ENCODE measurements at regions not wholly inside any gene's neighbourhood (a gene's known extent, or its start where the extent isn't known, plus 50 kb on each side); places are given as distances from the start of the nearest gene placed in this dataset.

DNA sequence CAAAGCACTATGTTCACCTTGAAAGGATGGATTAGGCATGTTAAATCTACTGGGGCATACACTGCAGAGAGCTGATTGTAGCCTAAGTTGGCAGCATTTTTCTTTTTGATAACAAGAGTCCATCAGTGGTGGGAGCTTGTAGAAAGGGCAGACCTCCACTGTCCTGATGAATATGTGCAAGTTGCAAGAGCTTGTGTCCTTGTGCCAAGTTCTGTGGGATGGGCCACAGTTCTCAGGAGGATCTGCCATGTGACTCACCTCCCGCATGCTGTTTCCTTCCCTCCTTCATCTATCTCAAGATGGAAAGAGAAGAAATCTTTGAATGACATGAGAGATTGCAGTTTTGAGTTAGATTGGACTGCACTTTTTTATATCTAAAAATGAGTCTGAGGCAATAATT lies 58.3 kb upstream of the GGTLC1 start:
- TF ChIP-seq CTCF (IDR thresholded peaks at IDR 0.05; ENCODE audit: insufficient read depth, low read depth, low read length) (no peak), EZH2 (IDR thresholded peaks at IDR 0.05; ENCODE audit: insufficient read depth, low read length) (no peak)
- Histone ChIP-seq H3K4me1 (ENCODE audit: insufficient read depth, low read length) (no peaks in the 10 kb centered on the region), H4K20me1 (ENCODE audit: insufficient read depth, low read length) (no peaks in the 10 kb centered on the region), H3K4me3 (ENCODE audit: insufficient read depth, low read depth, low read length) (no peak overlapping the region), H3K4me2 (ENCODE audit: low read length) (no peak overlapping the region), H3K27ac (ENCODE audit: low read depth, low read length) (no peak overlapping the region), H3K36me3 (ENCODE audit: insufficient read depth, low read length) (no peaks in the 10 kb centered on the region), H3K27me3 (ENCODE audit: insufficient read depth, low read length) (no peaks in the 10 kb centered on the region), H3K9ac (ENCODE audit: low read length) (no peak overlapping the region), H3K9me3 (ENCODE audit: insufficient read depth, low read depth, low read length) (no peaks in the 10 kb centered on the region), H3K79me2 (ENCODE audit: insufficient read depth, low read length) (no peaks in the 10 kb centered on the region), H2AFZ (ENCODE audit: low read depth, low read length) (no peak overlapping the region)
- peaks cover under 1% of the 10 kb centered on the region for H3K27me3 Mint-ChIP-seq (ENCODE audit: low read depth, unreplicated experiment)
- H3K4me3 Mint-ChIP-seq (ENCODE audit: unreplicated experiment), result no peak overlapping the region
- H3K36me3 Mint-ChIP-seq (ENCODE audit: low read depth, unreplicated experiment), result no peaks in the 10 kb centered on the region
- FAIRE-seq (no peak), DNase-seq (ENCODE audit: low read depth) (no peak)
- peaks cover 4% of the 10 kb centered on the region for H3K4me1 Mint-ChIP-seq (ENCODE audit: low read depth, unreplicated experiment)
- H3K9me3 Mint-ChIP-seq (ENCODE audit: unreplicated experiment), result no peaks in the 10 kb centered on the region
- no peak overlapping the region for H3K27ac Mint-ChIP-seq (ENCODE audit: unreplicated experiment)

- Histone ChIP-seq H3K36me3 (ENCODE audit: insufficient read depth, low read length) (no peaks in the 10 kb centered on the region), H3K4me2 (ENCODE audit: low read length) (no peak overlapping the region), H3K27me3 (ENCODE audit: insufficient read depth, low read length) (no peaks in the 10 kb centered on the region), H3K9ac (ENCODE audit: low read length) (no peak overlapping the region), H3K4me3 (ENCODE audit: insufficient read depth, low read depth, low read length) (no peak overlapping the region), H2AFZ (ENCODE audit: low read depth, low read length) (no peak overlapping the region), H3K9me3 (ENCODE audit: insufficient read depth, low read depth, low read length) (no peaks in the 10 kb centered on the region), H3K27ac (ENCODE audit: low read depth, low read length) (no peak overlapping the region), H3K79me2 (ENCODE audit: insufficient read depth, low read length) (no peaks in the 10 kb centered on the region), H3K4me1 (ENCODE audit: insufficient read depth, low read length) (no peaks in the 10 kb centered on the region), H4K20me1 (ENCODE audit: insufficient read depth, low read length) (no peaks in the 10 kb centered on the region)
- FAIRE-seq, result no peak
- TF ChIP-seq CTCF (IDR thresholded peaks at IDR 0.05; ENCODE audit: insufficient read depth, low read depth, low read length) (no peak), EZH2 (IDR thresholded peaks at IDR 0.05; ENCODE audit: insufficient read depth, low read length) (no peak)
- no peak overlapping the region for H3K4me3 Mint-ChIP-seq (ENCODE audit: unreplicated experiment)
- peaks cover 4% of the 10 kb centered on the region for H3K4me1 Mint-ChIP-seq (ENCODE audit: low read depth, unreplicated experiment)
- H3K9me3 Mint-ChIP-seq (ENCODE audit: unreplicated experiment), result no peaks in the 10 kb centered on the region
- DNase-seq (ENCODE audit: low read depth), result no peak
- no peak overlapping the region for H3K27ac Mint-ChIP-seq (ENCODE audit: unreplicated experiment)
- no peaks in the 10 kb centered on the region for H3K36me3 Mint-ChIP-seq (ENCODE audit: low read depth, unreplicated experiment)
- no peaks in the 10 kb centered on the region for H3K27me3 Mint-ChIP-seq (ENCODE audit: low read depth, unreplicated experiment)
Measured at GRCh38 chr20:24045621-24046318, 57.2 kb upstream of the GGTLC1 start.

DNA sequence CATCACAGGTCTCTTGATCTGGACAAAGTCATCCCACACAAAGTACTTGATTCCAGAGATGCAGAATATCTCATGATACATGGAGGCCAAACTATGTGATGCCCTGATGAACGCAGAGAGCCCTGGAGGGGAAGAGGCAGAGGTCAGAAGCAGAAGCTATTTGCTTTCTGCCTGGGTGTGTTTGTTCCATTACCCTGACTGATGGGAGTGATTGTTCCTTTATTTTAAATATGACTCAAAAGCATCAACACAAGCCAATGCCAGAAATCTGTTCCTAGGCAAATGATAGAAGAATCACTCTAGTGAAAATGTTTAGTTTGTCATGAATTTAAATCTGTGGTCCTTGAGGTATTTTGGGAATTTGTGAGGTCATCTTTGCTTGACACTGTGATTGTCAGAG lies 54.7 kb upstream of the GGTLC1 start:
- Mint-ChIP-seq H3K9me3 (ENCODE audit: unreplicated experiment) (no peaks in the 10 kb centered on the region), H3K4me3 (ENCODE audit: unreplicated experiment) (no peak overlapping the region), H3K36me3 (ENCODE audit: low read depth, unreplicated experiment) (no peaks in the 10 kb centered on the region), H3K27ac (ENCODE audit: unreplicated experiment) (no peak overlapping the region), H3K27me3 (ENCODE audit: low read depth, unreplicated experiment) (peaks cover 4% of the 10 kb centered on the region), H3K4me1 (ENCODE audit: low read depth, unreplicated experiment) (peaks cover 4% of the 10 kb centered on the region)
- Histone ChIP-seq H3K27ac (ENCODE audit: low read depth, low read length) (no peak overlapping the region), H3K36me3 (ENCODE audit: insufficient read depth, low read length) (no peaks in the 10 kb centered on the region), H3K9me3 (ENCODE audit: insufficient read depth, low read depth, low read length) (no peaks in the 10 kb centered on the region), H4K20me1 (ENCODE audit: insufficient read depth, low read length) (no peaks in the 10 kb centered on the region), H2AFZ (ENCODE audit: low read depth, low read length) (no peak overlapping the region), H3K9ac (ENCODE audit: low read length) (no peak overlapping the region), H3K4me1 (ENCODE audit: insufficient read depth, low read length) (no peaks in the 10 kb centered on the region), H3K4me3 (ENCODE audit: insufficient read depth, low read depth, low read length) (no peak overlapping the region), H3K79me2 (ENCODE audit: insufficient read depth, low read length) (no peaks in the 10 kb centered on the region), H3K4me2 (ENCODE audit: low read length) (no peak overlapping the region), H3K27me3 (ENCODE audit: insufficient read depth, low read length) (no peaks in the 10 kb centered on the region)
- FAIRE-seq (no peak), DNase-seq (ENCODE audit: low read depth) (no peak)
- TF ChIP-seq EZH2 (IDR thresholded peaks at IDR 0.05; ENCODE audit: insufficient read depth, low read length), result no peak
- TF ChIP-seq CTCF (IDR thresholded peaks at IDR 0.05; ENCODE audit: insufficient read depth, low read depth, low read length), result no peak
